ENCODE measurements at regions not wholly inside any gene's neighbourhood (a gene's known extent, or its start where the extent isn't known, plus 50 kb on each side); places are given as distances from the start of the nearest gene placed in this dataset.

GRCh38 chr4:143089847-143090246 lies 94.9 kb upstream of the USP38 start:
- ATAC-seq, result no peak
- POLR2A ChIA-PET, result no interaction called here
- peak; percentile 47; the same call in 1 of the 2 replicates for TF ChIP-seq ZBTB40 (IDR thresholded peaks at IDR 0.05; ENCODE audit: borderline replicate concordance)
- TF ChIP-seq PML (IDR thresholded peaks at IDR 0.05; ENCODE audit: low read length), result no peak
- H4K20me1 ChIP-seq (ENCODE audit: control insufficient read depth, insufficient read depth), result no peaks in the 10 kb centered on the region
- BruUV-seq (replicated peaks), result no TSS peak
- H3K27ac ChIP-seq (ENCODE audit: control insufficient read depth, insufficient read depth), result no peak overlapping the region
- no peaks in the 10 kb centered on the region for H3K4me1 ChIP-seq (ENCODE audit: control insufficient read depth, insufficient read depth, low read length)
- H3K79me2 ChIP-seq (ENCODE audit: control insufficient read depth, insufficient read depth, low read length), result no peaks in the 10 kb centered on the region
- CTCF ChIA-PET, result no interaction called here
- no peaks in the 10 kb centered on the region for H3K27me3 ChIP-seq (replicated peaks in 1 of 2; ENCODE audit: control insufficient read depth in 2 of 2, insufficient read depth in 2 of 2, low read length in 1 of 2)
- no peaks in the 10 kb centered on the region for H3K9me3 ChIP-seq (replicated peaks; ENCODE audit: control insufficient read depth, insufficient read depth, low read length)
- RAD21 ChIA-PET (ENCODE audit: unreplicated experiment), result no interaction called here
- no peaks in the 10 kb centered on the region for H3K36me3 ChIP-seq (ENCODE audit: control insufficient read depth in 2 of 2, insufficient read depth in 2 of 2, low read length in 1 of 2)
- FAIRE-seq, result no peak
- intact Hi-C loops (cut with micrococcal nuclease; ENCODE audit: unreplicated experiment) (no loop called here), in situ Hi-C loops (cut with MboI) (no loop called here)
- no peak overlapping the region for H3K9ac ChIP-seq (ENCODE audit: control insufficient read depth, insufficient read depth, low read length)
- H2AFZ ChIP-seq (ENCODE audit: control insufficient read depth, low read depth, low read length), result no peak overlapping the region
- no peak overlapping the region for H3K4me3 ChIP-seq
- no peak overlapping the region for H3K4me2 ChIP-seq (ENCODE audit: control insufficient read depth, insufficient read depth)
- SMC1A ChIA-PET (ENCODE audit: uncharacterized antibody, unreplicated experiment), result no interaction called here
- DNase-seq (ENCODE audit: low read depth, low spot score), result no peak

- FAIRE-seq (no peak), ATAC-seq (no peak), DNase-seq (ENCODE audit: low read depth, low spot score) (no peak)
- no peak overlapping the region for H3K9ac ChIP-seq (ENCODE audit: control insufficient read depth, insufficient read depth, low read length)
- no peaks in the 10 kb centered on the region for H3K36me3 ChIP-seq (ENCODE audit: control insufficient read depth in 2 of 2, insufficient read depth in 2 of 2, low read length in 1 of 2)
- H4K20me1 ChIP-seq (ENCODE audit: control insufficient read depth, insufficient read depth), result no peaks in the 10 kb centered on the region
- H3K4me1 ChIP-seq (ENCODE audit: control insufficient read depth, insufficient read depth, low read length), result no peaks in the 10 kb centered on the region
- no TSS peak for BruUV-seq (replicated peaks)
- H3K4me3 ChIP-seq, result no peak overlapping the region
- no peaks in the 10 kb centered on the region for H3K27me3 ChIP-seq (replicated peaks in 1 of 2; ENCODE audit: control insufficient read depth in 2 of 2, insufficient read depth in 2 of 2, low read length in 1 of 2)
- no peak overlapping the region for H3K27ac ChIP-seq (ENCODE audit: control insufficient read depth, insufficient read depth)
- 18% methylated on average over 2 of the region's 2 CpGs for WGBS (ENCODE audit: insufficient coverage, insufficient replicate concordance, low lambda C conversion rate, missing lambda C conversion rate)
- no peaks in the 10 kb centered on the region for H3K9me3 ChIP-seq (replicated peaks; ENCODE audit: control insufficient read depth, insufficient read depth, low read length)
- in situ Hi-C loops (cut with MboI) (no loop called here), intact Hi-C loops (cut with micrococcal nuclease; ENCODE audit: unreplicated experiment) (no loop called here)
- H2AFZ ChIP-seq (ENCODE audit: control insufficient read depth, low read depth, low read length), result no peak overlapping the region
- TF ChIP-seq NRF1 (conservative IDR thresholded peaks at IDR 0.05; ENCODE audit: low read depth, low read length), result no peak
- TF ChIP-seq STAT3 (IDR thresholded peaks at IDR 0.05; ENCODE audit: low read depth, low read length), result no peak
- no peak for TF ChIP-seq BCL11A (IDR thresholded peaks at IDR 0.05; ENCODE audit: low read depth, low read length)
- TF ChIP-seq RUNX3 (IDR thresholded peaks at IDR 0.05; ENCODE audit: low read length), result no peak
- TF ChIP-seq ASH2L (IDR thresholded peaks at IDR 0.05; ENCODE audit: borderline replicate concordance, low read depth), result no peak
- no peak for TF ChIP-seq DPF2 (IDR thresholded peaks at IDR 0.05)
- no peak for TF ChIP-seq NFYA (IDR thresholded peaks at IDR 0.05; ENCODE audit: borderline replicate concordance, low read depth, low read length)
- no peak for TF ChIP-seq IRF3 (IDR thresholded peaks at IDR 0.05)
- no peak for TF ChIP-seq MEF2B (IDR thresholded peaks at IDR 0.05; ENCODE audit: partially characterized antibody, poor library complexity, severe bottlenecking)
- no peak for TF ChIP-seq SUZ12 (IDR thresholded peaks at IDR 0.05; ENCODE audit: unreplicated experiment)
- no peak for TF ChIP-seq HDAC2 (IDR thresholded peaks at IDR 0.05)
- TF ChIP-seq HCFC1 (IDR thresholded peaks at IDR 0.05; ENCODE audit: low read length), result no peak
- no peak for TF ChIP-seq ZZZ3 (IDR thresholded peaks at IDR 0.05; ENCODE audit: control insufficient read depth, insufficient read length, low read depth)
- ChIA-PET CTCF (interaction anchor here (1.9 kb wide), 1 partner anchor 8 kb away, joined by 5 read pairs; no protein-coding TSS in a partner anchor), RAD21 (ENCODE audit: unreplicated experiment) (interaction anchor here (0.7 kb wide), 1 partner anchor 11 kb away, joined by 3 read pairs; no protein-coding TSS in a partner anchor), POLR2A (no interaction called here), SMC1A (ENCODE audit: uncharacterized antibody, unreplicated experiment) (interaction anchor here (0.9 to 1.2 kb wide), 2 partner anchors 14 to 87 kb away, joined by 3 read pairs; no protein-coding TSS in a partner anchor)
- H3K79me2 ChIP-seq (ENCODE audit: control insufficient read depth, insufficient read depth, low read length), result no peaks in the 10 kb centered on the region
- no peak overlapping the region for H3K4me2 ChIP-seq (ENCODE audit: control insufficient read depth, insufficient read depth)
Measured at GRCh38 chr4:143091862-143092261, 92.9 kb upstream of the USP38 start.
